T-helper 1 cell treated with Interleukin-12 subunit alpha and Interleukin-12 subunit beta and Interleukin-4 antibody, amounts not matched to agents 30 ng/mL and 1 ng/mL, for 36 hours (primary cell): ENCODE measurements at regions not wholly inside any gene's neighbourhood (a gene's known extent, or its start where the extent isn't known, plus 50 kb on each side); places are given as distances from the start of the nearest gene placed in this dataset.

Experiments
- intact Hi-C: fragments of 100-400 bp; cut with micrococcal nuclease; formaldehyde crosslinking; loops from one replicate; pipeline ENCODE4 v1.15.1; 2024

GRCh38 chr6:168734523-168734922 lies 293.5 kb downstream of the SMOC2 start:
- intact Hi-C loops = no loop called here

- intact Hi-C loops = no loop called here
Observed at GRCh38 chr6:168732676-168733075, 291.7 kb downstream of the SMOC2 start.

GRCh38 chr6:168730931-168731716 lies 290.1 kb downstream of the SMOC2 start:
- intact Hi-C loops = no loop called here

GRCh38 chr6:168728056-168728455 lies 287.1 kb downstream of the SMOC2 start:
- intact Hi-C loops = no loop called here

- intact Hi-C loops = no loop called here
Observed at GRCh38 chr6:168726312-168726856, 285.4 kb downstream of the SMOC2 start.

- intact Hi-C loops = no loop called here
Observed at GRCh38 chr6:168725802-168726201, 284.8 kb downstream of the SMOC2 start.

- intact Hi-C loops = no loop called here
Observed at GRCh38 chr6:168724669-168725570, 283.9 kb downstream of the SMOC2 start.

- intact Hi-C loops = no loop called here
Observed at GRCh38 chr6:168724033-168724432, 283.0 kb downstream of the SMOC2 start.

- intact Hi-C loops = no loop called here
Observed at GRCh38 chr6:168722397-168722796, 281.4 kb downstream of the SMOC2 start.

- intact Hi-C loops = no loop called here
Observed at GRCh38 chr6:168721571-168721970, 280.6 kb downstream of the SMOC2 start.

GRCh38 chr6:168719901-168720300 lies 278.9 kb downstream of the SMOC2 start:
- intact Hi-C loops = no loop called here

- intact Hi-C loops = no loop called here
Observed at GRCh38 chr6:168718821-168719475, 278.0 kb downstream of the SMOC2 start.
